Smooth muscle cell (in vitro differentiated cells): ENCODE measurements at regions not wholly inside any gene's neighbourhood (a gene's known extent, or its start where the extent isn't known, plus 50 kb on each side); places are given as distances from the start of the nearest gene placed in this dataset. TPM values are rescaled to one million over a fixed set of nuclear protein-coding genes. Genes with fewer than 3 reads are reported as not detected.

Experiments used
- DNase-seq: peaks from one replicate; lab custom pipeline; 2025; ENCODE audit not compliant: unreplicated experiment; lab: John Stamatoyannopoulos, UW
- H2AFZ ChIP-seq: fragments of 200-600 bp; sonication (generic); 2 replicates; pipeline ENCODE4 v1.6.0; 2016; ENCODE audit warnings: antibody characterized with exemption, low read depth, mild to moderate bottlenecking
- H3F3A ChIP-seq: fragments of 200-600 bp; sonication (generic); 2 replicates; pipeline ENCODE4 v1.6.0; 2017; ENCODE audit warnings: antibody characterized with exemption, low read depth
- H3K27ac ChIP-seq: fragments of 200-600 bp; sonication (generic); 2 replicates; pipeline ENCODE4 v1.5.1; 2016; ENCODE audit warnings: low read depth, mild to moderate bottlenecking
- H3K27me3 ChIP-seq: fragments of 200-600 bp; sonication (generic); 2 replicates; pipeline ENCODE4 v1.6.1; 2016; ENCODE audit warnings: low read depth, mild to moderate bottlenecking
- H3K36me3 ChIP-seq: fragments of 200-600 bp; sonication (generic); 2 replicates; pipeline ENCODE4 v1.5.1; 2016; ENCODE audit warnings: low read depth
- H3K4me1 ChIP-seq: fragments of 200-600 bp; sonication (generic); 2 replicates; pipeline ENCODE4 v1.5.1; 2016; ENCODE audit warnings: low read depth
- H3K4me2 ChIP-seq: fragments of 200-600 bp; sonication (generic); 2 replicates; pipeline ENCODE4 v1.6.0; 2016; ENCODE audit warnings: mild to moderate bottlenecking
- H3K4me3 ChIP-seq: fragments of 200-600 bp; sonication (generic); 2 replicates; pipeline ENCODE4 v1.5.1; 2016; ENCODE audit warnings: mild to moderate bottlenecking
- H3K79me2 ChIP-seq: fragments of 200-600 bp; sonication (generic); 2 replicates; pipeline ENCODE4 v1.6.0; 2016; ENCODE audit warnings: low read depth, mild to moderate bottlenecking
- H3K9ac ChIP-seq: fragments of 200-600 bp; sonication (generic); 2 replicates; pipeline ENCODE4 v1.6.0; 2016; ENCODE audit warnings: low read depth
- H3K9me3 ChIP-seq: fragments of 200-600 bp; sonication (generic); replicated peaks from 2 replicates; pipeline ENCODE4 v1.5.1; 2016; ENCODE audit warnings: low read depth
- H4K20me1 ChIP-seq: fragments of 200-600 bp; sonication (generic); 2 replicates; pipeline ENCODE4 v1.6.0; 2016; ENCODE audit warnings: low read depth
- CTCF ChIP-seq: fragments of 200-600 bp; sonication (generic); IDR thresholded peaks from 2 replicates; pipeline ENCODE4 v1.5.1; 2017; ENCODE audit warnings: borderline replicate concordance, mild to moderate bottlenecking, antibody characterized with exemption; ENCODE audit not compliant: insufficient read depth, poor library complexity, severe bottlenecking
- WGBS: methylation state at CpG from one replicate; pipeline ENCODE4 v1.1.7; 2016; ENCODE audit warnings: low lambda C conversion rate; 5-methylcytosine and 5-hydroxymethylcytosine counted together
- microRNA counts: library from miRNA; unstranded; fragments of <30 nt; microRNA quantifications from one replicate; lab custom pipeline; 2016
- microRNA-seq: library from miRNA; unstranded; fragments of <30 nt; microRNA quantifications from one replicate; pipeline ENCODE4, GENCODE V29; 2016; ENCODE audit warnings: borderline number of aligned reads
- small RNA-seq: library from RNA; depleted of rRNA; stranded (forward); fragments of <200 nt; gene quantifications from one replicate; pipeline ENCODE3, GENCODE V24; 2014

GRCh38 chr14:47730296-47730695 is 54.9 kb upstream of the MDGA2 start:
- 88% methylated on average over 3 of the region's 3 CpGs for WGBS
- no peak for TF ChIP-seq CTCF
- no peak overlapping the region for H3K4me3 ChIP-seq
- H3K4me2 ChIP-seq: no peak overlapping the region
- no peak overlapping the region for H2AFZ ChIP-seq
- no peaks in the 10 kb centered on the region for H3K79me2 ChIP-seq
- H3K36me3 ChIP-seq: no peaks in the 10 kb centered on the region
- H3K4me1 ChIP-seq: no peaks in the 10 kb centered on the region
- H3K27ac ChIP-seq: no peak overlapping the region
- no peak for DNase-seq
- no peaks in the 10 kb centered on the region for H3K27me3 ChIP-seq
- no peak overlapping the region for H3K9ac ChIP-seq
- no peaks in the 10 kb centered on the region for H3K9me3 ChIP-seq
- H4K20me1 ChIP-seq: no peaks in the 10 kb centered on the region
- no peaks in the 10 kb centered on the region for H3F3A ChIP-seq

MicroRNA genes in the stretch of these regions (microRNA counts, 767-probe panel; counts per million panel counts)
- 183 counts per million for microRNA hsa-miR-548y (lab: Ali Mortazavi, UCI)

Small RNAs in the stretch of these regions (microRNA-seq; reads per million reads assigned to microRNA genes)
- gene MIR548Y: not detected

Small RNAs in the stretch of these regions (small RNA-seq; reads per million reads assigned to genes)
- gene AL121576.1 (0.18 reads per million), gene AL512360.1 (not detected), gene MIR548Y (not detected), gene RNU6-297P (0.13 reads per million)
